IMR-90 (cell line): ENCODE measurements at regions not wholly inside any gene's neighbourhood (a gene's known extent, or its start where the extent isn't known, plus 50 kb on each side); places are given as distances from the start of the nearest gene placed in this dataset.

Source experiments
- CHD1 ChIP-seq: IDR thresholded peaks from 2 replicates; pipeline ENCODE4 v1.6.1; 2012; ENCODE audit warnings: low read depth, low read length, improper control_type of control experiment
- POLR2A ChIP-seq: IDR thresholded peaks from 2 replicates; pipeline ENCODE4 v1.6.1; 2012; ENCODE audit warnings: mild to moderate bottlenecking, low read depth, low read length
- USF2 ChIP-seq: fragments of 150-350 bp; IDR thresholded peaks from 2 replicates; pipeline ENCODE4 v1.6.1; 2017; ENCODE audit warnings: mild to moderate bottlenecking, antibody characterized with exemption, low read length, low read depth
- TF ChIP-seq, protein P1 (sequence below): conservative IDR thresholded peaks from 2 replicates; pipeline ENCODE4 v1.5.1; 2012; ENCODE audit warnings: mild to moderate bottlenecking, low read depth, low read length, improper control_type of control experiment

DNA sequence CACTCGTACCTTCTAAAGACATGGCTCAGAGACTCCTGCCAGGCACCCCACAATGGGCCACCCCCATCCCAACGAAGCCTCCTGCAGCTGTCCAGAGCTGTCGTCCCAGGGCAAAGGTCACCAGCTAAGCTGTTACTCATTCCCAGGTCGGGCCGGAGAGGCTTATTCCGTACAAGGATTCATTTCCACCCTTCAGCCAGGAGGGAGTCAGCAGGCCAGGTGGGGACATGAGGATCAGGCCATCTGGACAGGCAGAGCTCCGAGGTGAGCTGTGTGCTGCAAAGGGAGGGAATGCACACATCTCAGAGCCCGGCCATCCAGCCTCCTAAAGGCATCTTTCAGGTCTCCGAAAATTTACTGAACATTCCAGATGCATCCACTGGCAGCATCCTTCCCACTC is 63.9 kb upstream of the NANOS1 start:
- TF ChIP-seq, protein P1, sequence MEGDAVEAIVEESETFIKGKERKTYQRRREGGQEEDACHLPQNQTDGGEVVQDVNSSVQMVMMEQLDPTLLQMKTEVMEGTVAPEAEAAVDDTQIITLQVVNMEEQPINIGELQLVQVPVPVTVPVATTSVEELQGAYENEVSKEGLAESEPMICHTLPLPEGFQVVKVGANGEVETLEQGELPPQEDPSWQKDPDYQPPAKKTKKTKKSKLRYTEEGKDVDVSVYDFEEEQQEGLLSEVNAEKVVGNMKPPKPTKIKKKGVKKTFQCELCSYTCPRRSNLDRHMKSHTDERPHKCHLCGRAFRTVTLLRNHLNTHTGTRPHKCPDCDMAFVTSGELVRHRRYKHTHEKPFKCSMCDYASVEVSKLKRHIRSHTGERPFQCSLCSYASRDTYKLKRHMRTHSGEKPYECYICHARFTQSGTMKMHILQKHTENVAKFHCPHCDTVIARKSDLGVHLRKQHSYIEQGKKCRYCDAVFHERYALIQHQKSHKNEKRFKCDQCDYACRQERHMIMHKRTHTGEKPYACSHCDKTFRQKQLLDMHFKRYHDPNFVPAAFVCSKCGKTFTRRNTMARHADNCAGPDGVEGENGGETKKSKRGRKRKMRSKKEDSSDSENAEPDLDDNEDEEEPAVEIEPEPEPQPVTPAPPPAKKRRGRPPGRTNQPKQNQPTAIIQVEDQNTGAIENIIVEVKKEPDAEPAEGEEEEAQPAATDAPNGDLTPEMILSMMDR: no peak
- TF ChIP-seq POLR2A (no peak), CHD1 (no peak), USF2 (no peak)
